Activated T-cell treated with anti-CD3 and anti-CD28 coated beads, Interleukin-2, amount 50 U/mL, for 72 hours (primary cell): ENCODE measurements at regions not wholly inside any gene's neighbourhood (a gene's known extent, or its start where the extent isn't known, plus 50 kb on each side); places are given as distances from the start of the nearest gene placed in this dataset.

Experiments used
- ATAC-seq, 2 donors: fragments of 150-1000 bp; cut with Tn5 transposase; replicated peaks in 1 of 2; 2 replicates each; pipeline ENCODE4 v1.10.0; 2021; ENCODE audit warnings: moderate library complexity in 2 of 2, mild to moderate bottlenecking in 1 of 2
- DNase-seq, 2 donors: peaks; one replicate each; pipeline ENCODE4 v3.0.0; 2021 to 2022; ENCODE audit warnings: mixed read lengths in 1 of 2
- H3K27ac Mint-ChIP-seq: one replicate; pipeline ENCODE4 v1.8.0; 2022; ENCODE audit warnings: mild to moderate bottlenecking, moderate library complexity, mixed read lengths
- H3K27me3 Mint-ChIP-seq: one replicate; pipeline ENCODE4 v1.8.0; 2022; ENCODE audit warnings: low read depth, mixed read lengths
- H3K36me3 Mint-ChIP-seq, 2 donors: one replicate each; pipeline ENCODE4 v1.8.0; 2022; ENCODE audit warnings: mixed read lengths in 2 of 2, mild to moderate bottlenecking in 1 of 2; ENCODE audit not compliant: insufficient read depth in 2 of 2
- H3K4me1 Mint-ChIP-seq: one replicate; pipeline ENCODE4 v1.8.0; 2022; ENCODE audit warnings: low read depth, mixed read lengths
- H3K4me3 Mint-ChIP-seq, 2 donors: one replicate each; pipeline ENCODE4 v1.8.0; 2022; ENCODE audit warnings: mild to moderate bottlenecking in 2 of 2, mixed read lengths in 2 of 2, moderate library complexity in 2 of 2
- H3K9me3 Mint-ChIP-seq, 2 donors: one replicate each; pipeline ENCODE4 v1.8.0; 2022; ENCODE audit warnings: mixed read lengths in 2 of 2

DNA sequence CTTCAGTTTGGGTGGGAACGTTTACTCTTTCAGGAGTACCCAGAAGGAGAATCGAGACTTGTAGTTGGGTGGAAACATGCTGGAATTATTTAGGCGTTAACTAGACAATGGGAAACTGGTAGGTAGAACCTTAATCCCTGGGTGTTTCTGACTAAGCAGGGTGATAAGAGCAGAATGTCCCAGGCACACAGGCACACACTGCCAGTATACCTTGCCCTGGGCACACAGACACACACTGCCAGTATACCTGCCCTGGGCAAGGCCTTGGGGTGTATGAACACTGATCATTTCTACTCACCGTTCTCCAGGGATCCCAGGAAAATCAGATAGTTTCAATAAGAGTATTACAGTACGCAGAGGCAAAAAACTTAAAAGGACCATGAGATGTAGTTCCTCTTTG is 115.5 kb downstream of the SNAPC1 start:
- no peaks in the 10 kb centered on the region for H3K4me1 Mint-ChIP-seq
- peaks cover 64% of the 10 kb centered on the region for H3K27me3 Mint-ChIP-seq
- ATAC-seq, result no peak

GRCh38 chr14:61878931-61879330 is 116.7 kb downstream of the SNAPC1 start:
- Mint-ChIP-seq H3K36me3 (no peaks in the 10 kb centered on the region), H3K27me3 (peaks cover 73% of the 10 kb centered on the region), H3K4me3 (no peak overlapping the region), H3K9me3 (no peaks in the 10 kb centered on the region), H3K27ac (no peak overlapping the region), H3K4me1 (no peaks in the 10 kb centered on the region)
- ATAC-seq, result no peak
- no peak for DNase-seq

More for the DNA sequence above, 115.5 kb downstream of the SNAPC1 start:
- DNase-seq, result no peak
- no peaks in the 10 kb centered on the region for H3K36me3 Mint-ChIP-seq
- H3K9me3 Mint-ChIP-seq, result no peaks in the 10 kb centered on the region
- H3K4me3 Mint-ChIP-seq, result no peak overlapping the region
- no peak overlapping the region for H3K27ac Mint-ChIP-seq

- Mint-ChIP-seq H3K27ac (no peak overlapping the region), H3K27me3 (peaks cover 80% of the 10 kb centered on the region), H3K4me1 (no peaks in the 10 kb centered on the region), H3K36me3 (no peaks in the 10 kb centered on the region), H3K4me3 (no peak overlapping the region), H3K9me3 (no peaks in the 10 kb centered on the region)
- ATAC-seq (no peak), DNase-seq (no peak)
These were observed 118.8 kb downstream of the SNAPC1 start for GRCh38 chr14:61881046-61881445.

GRCh38 chr14:61884711-61885110 is 122.5 kb downstream of the SNAPC1 start:
- Mint-ChIP-seq H3K9me3 (peaks cover 0 to 5% of the 10 kb centered on the region in 2 donors), H3K4me3 (no peak overlapping the region), H3K36me3 (peaks cover 0 to 2% of the 10 kb centered on the region in 2 donors), H3K27ac (no peak overlapping the region), H3K4me1 (peaks cover 10% of the 10 kb centered on the region), H3K27me3 (peaks cover 51% of the 10 kb centered on the region)
- no peak for DNase-seq
- ATAC-seq, result no peak

- Mint-ChIP-seq H3K4me3 (no peak overlapping the region), H3K27ac (no peak overlapping the region), H3K9me3 (peaks cover 0 to 5% of the 10 kb centered on the region in 2 donors), H3K4me1 (peaks cover 17% of the 10 kb centered on the region), H3K27me3 (peaks cover 44% of the 10 kb centered on the region), H3K36me3 (peaks cover 0 to 2% of the 10 kb centered on the region in 2 donors)
- ATAC-seq (no peak), DNase-seq (no peak)
These were observed 123.2 kb downstream of the SNAPC1 start for GRCh38 chr14:61885203-61885961.

GRCh38 chr14:61887628-61888027 is 125.4 kb downstream of the SNAPC1 start:
- no peak for ATAC-seq
- Mint-ChIP-seq H3K36me3 (peaks cover 0 to 2% of the 10 kb centered on the region in 2 donors), H3K27ac (no peak overlapping the region), H3K4me1 (peaks cover 20% of the 10 kb centered on the region), H3K4me3 (no peak overlapping the region), H3K9me3 (peaks cover 0 to 5% of the 10 kb centered on the region in 2 donors), H3K27me3 (peaks cover 30% of the 10 kb centered on the region)
- DNase-seq, result no peak

- Mint-ChIP-seq H3K27me3 (peaks cover 11% of the 10 kb centered on the region), H3K36me3 (peaks cover 0 to 2% of the 10 kb centered on the region in 2 donors), H3K4me3 (peak overlapping the region; percentile 63 to 71), H3K4me1 (peaks cover 20% of the 10 kb centered on the region), H3K9me3 (peaks cover 0 to 5% of the 10 kb centered on the region in 2 donors), H3K27ac (peak overlapping the region; percentile 70)
- peak; percentile 99 for ATAC-seq
- DNase-seq, result peak; percentile 22 to 34
These were observed 127.7 kb downstream of the SNAPC1 start for GRCh38 chr14:61889914-61890351.

- no peak for DNase-seq
- ATAC-seq, result no peak
- H3K27me3 Mint-ChIP-seq, result peaks cover 6% of the 10 kb centered on the region
- peaks cover 20% of the 10 kb centered on the region for H3K4me1 Mint-ChIP-seq
- H3K27ac Mint-ChIP-seq, result no peak overlapping the region
- H3K9me3 Mint-ChIP-seq, result peaks cover 0 to 5% of the 10 kb centered on the region in 2 donors
- H3K36me3 Mint-ChIP-seq, result peaks cover 0 to 2% of the 10 kb centered on the region in 2 donors
- H3K4me3 Mint-ChIP-seq, result no peak overlapping the region
These were observed 128.9 kb downstream of the SNAPC1 start for GRCh38 chr14:61891170-61891569.

DNA sequence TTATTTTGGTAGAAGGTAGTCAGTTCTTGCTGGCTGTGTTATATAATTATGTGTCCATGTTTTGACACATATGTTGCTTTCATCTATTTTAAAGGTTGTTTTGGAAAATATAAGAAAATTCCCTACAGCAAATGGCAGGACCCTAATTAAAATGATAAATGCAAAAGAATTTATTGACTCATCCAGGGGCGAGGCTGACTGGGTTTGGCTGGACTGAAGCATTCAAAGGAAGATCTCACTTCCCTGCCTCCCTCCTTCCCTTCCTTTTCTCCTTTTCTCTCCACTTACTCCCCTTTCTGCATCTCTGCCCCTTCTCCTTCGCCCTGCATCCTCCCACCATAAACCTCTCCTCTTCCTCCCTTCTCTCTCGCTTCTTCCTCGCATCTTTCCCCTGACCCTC is 129.6 kb downstream of the SNAPC1 start:
- Mint-ChIP-seq H3K27ac (no peak overlapping the region), H3K9me3 (peaks cover 0 to 5% of the 10 kb centered on the region in 2 donors), H3K36me3 (peaks cover 0 to 2% of the 10 kb centered on the region in 2 donors), H3K4me1 (peaks cover 20% of the 10 kb centered on the region), H3K27me3 (peaks cover 6% of the 10 kb centered on the region), H3K4me3 (no peak overlapping the region)
- DNase-seq (no peak), ATAC-seq (no peak)

GRCh38 chr14:61893371-61893940 is 131.2 kb downstream of the SNAPC1 start:
- H3K27ac Mint-ChIP-seq, result no peak overlapping the region
- H3K27me3 Mint-ChIP-seq, result peaks cover 6% of the 10 kb centered on the region
- H3K36me3 Mint-ChIP-seq, result peaks cover 0 to 2% of the 10 kb centered on the region in 2 donors
- H3K4me1 Mint-ChIP-seq, result peaks cover 20% of the 10 kb centered on the region
- no peak for ATAC-seq
- DNase-seq, result no peak
- no peak overlapping the region for H3K4me3 Mint-ChIP-seq
- peaks cover 0 to 5% of the 10 kb centered on the region in 2 donors for H3K9me3 Mint-ChIP-seq

- DNase-seq (peak; percentile 61 to 67), ATAC-seq (no peak)
- no peak overlapping the region for H3K27ac Mint-ChIP-seq
- H3K36me3 Mint-ChIP-seq, result peaks cover 0 to 1% of the 10 kb centered on the region in 2 donors
- peaks cover 0 to 2% of the 10 kb centered on the region in 2 donors for H3K9me3 Mint-ChIP-seq
- peaks cover 11% of the 10 kb centered on the region for H3K4me1 Mint-ChIP-seq
- peaks cover 6% of the 10 kb centered on the region for H3K27me3 Mint-ChIP-seq
- H3K4me3 Mint-ChIP-seq, result no peak overlapping the region
These were observed 132.3 kb downstream of the SNAPC1 start for GRCh38 chr14:61894452-61895077.

DNA sequence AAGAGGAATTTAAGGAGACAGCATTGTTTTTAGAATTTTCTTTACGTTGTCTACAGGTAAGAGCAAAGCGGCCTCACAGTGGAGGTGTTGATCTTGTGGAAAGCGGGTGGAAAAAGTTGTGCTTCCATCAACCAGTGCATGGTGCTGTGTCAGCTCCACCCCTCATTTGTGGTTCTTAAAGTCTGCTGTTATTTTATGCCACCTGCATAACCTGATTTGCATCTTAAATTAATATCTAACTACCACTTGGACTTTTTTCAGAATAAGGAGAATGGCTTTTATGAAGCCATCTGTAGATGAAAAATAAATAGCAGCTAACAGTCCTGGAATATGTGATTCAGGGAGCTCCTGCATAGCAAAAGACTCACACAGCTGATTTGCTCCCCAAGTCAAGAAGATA is 135.1 kb downstream of the SNAPC1 start:
- ATAC-seq, result no peak
- Mint-ChIP-seq H3K36me3 (no peaks in the 10 kb centered on the region), H3K9me3 (no peaks in the 10 kb centered on the region), H3K27ac (no peak overlapping the region), H3K27me3 (peaks cover 1% of the 10 kb centered on the region), H3K4me3 (no peak overlapping the region), H3K4me1 (no peaks in the 10 kb centered on the region)
- DNase-seq, result no peak

DNA sequence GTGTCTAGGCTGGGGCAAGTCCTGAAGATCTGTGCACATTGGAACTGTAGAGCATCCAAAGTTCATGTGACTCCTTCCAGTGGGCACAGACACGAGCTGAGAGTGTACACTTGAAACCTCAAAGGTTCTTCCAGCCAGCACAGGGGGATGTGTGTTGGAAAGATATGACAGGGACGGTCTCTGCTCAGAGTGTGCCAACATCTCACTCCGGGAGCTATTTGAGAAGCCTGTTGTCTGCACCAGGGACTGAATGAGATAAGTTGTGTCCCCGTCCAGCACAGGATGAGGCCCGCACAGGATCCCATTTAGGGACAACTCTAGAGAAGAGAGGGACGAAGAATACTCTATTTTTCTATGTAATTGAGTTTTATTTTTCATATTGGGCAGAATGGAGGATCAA is 136.3 kb downstream of the SNAPC1 start:
- Mint-ChIP-seq H3K27me3 (no peaks in the 10 kb centered on the region), H3K36me3 (no peaks in the 10 kb centered on the region), H3K4me1 (no peaks in the 10 kb centered on the region), H3K4me3 (no peak overlapping the region), H3K27ac (no peak overlapping the region), H3K9me3 (no peaks in the 10 kb centered on the region)
- DNase-seq (no peak), ATAC-seq (no peak)
